ENCODE measurements at regions not wholly inside any gene's neighbourhood (a gene's known extent, or its start where the extent isn't known, plus 50 kb on each side); places are given as distances from the start of the nearest gene placed in this dataset.
"Not testable (repeated sequence)": the region's sequence is repeated elsewhere in the genome, so short reads cannot be mapped to it uniquely, and the experiment has no call there.

DNA sequence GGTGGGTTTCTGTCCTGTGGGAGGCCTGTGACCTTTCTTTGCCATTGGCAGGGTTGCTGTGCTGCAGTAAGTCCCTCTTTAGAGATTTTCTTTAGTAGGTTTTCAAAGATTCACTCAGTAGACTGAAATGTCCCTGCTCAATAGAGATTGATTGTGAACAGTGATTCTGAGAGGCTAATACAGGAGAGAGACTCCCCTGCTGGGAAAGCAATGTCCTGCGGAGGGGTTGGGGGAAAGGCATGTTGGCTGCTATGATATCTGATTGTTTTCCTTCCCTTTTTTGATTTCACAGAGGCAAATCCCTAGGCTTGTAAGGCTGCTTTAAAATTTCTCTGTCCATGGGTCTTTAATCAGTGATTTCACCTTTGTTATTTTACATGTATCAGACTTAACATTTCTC, 589.9 kb downstream of the ADGRL2 start:
- DNase-seq = no peak

DNA sequence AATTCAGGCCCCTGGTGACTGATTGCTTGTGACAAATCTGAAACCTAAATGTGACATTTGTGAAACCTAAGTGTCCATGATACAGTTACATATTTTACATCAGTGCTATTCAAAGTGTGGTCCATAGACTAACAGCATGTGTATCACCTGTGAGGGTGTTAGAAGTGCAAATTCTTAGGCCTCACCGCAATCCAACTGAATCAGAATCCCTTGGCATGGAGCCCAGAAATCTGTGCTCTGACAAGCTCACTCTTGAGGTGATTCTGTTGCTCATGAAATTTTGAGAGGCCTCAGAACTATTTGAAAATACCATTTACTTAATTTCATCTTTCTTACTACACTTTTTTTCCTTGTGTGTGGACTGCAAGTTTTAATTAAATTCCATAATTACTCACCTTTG, 587.9 kb downstream of the ADGRL2 start:
- no peak for DNase-seq

DNA sequence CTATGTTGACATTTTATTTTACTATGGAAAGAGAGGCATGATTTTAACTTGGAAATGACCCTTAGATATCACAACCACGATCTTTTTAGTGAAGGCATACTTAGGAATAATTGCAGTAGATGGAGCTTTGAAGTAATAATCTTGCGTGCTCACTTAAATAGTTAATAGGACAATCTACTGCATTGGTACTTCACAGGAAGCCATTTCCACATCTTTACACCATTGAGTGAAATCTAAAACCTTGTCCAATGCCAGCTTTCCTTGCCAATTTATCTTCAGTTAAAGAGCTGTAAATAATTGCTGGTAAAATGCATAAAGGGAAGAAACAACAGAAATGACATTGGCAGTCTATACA, 586.3 kb downstream of the ADGRL2 start:
- DNase-seq = no peak

DNA sequence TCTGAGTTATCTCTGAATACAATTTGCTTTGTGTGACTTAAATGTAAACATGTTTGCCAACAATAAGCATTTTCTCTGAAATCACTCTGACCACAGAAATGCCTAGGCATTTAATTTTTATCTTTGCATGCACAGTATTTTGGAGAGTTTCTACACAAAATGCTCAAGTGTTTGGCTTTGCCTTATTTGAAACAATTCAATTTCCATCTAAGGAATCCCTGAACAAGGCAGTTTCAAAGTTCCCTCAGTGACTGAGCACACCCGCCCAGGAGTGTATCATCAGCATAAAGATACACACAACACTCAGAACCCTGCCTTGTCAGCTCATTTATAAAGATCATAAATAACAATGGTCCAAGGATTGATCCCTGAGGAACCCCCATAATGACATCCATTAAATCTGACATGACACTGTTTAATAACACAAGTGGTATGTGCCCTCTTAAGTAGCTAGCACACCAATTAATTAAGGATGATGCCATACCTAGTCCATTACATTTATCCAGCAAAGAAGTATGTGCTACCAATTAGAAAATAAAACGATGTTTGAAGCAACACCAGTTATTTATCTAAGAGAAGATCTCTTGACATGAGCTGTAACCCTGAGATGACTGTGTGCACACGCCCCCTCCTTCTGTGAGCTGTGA, 585.8 kb downstream of the ADGRL2 start:
- no peak for DNase-seq

DNA sequence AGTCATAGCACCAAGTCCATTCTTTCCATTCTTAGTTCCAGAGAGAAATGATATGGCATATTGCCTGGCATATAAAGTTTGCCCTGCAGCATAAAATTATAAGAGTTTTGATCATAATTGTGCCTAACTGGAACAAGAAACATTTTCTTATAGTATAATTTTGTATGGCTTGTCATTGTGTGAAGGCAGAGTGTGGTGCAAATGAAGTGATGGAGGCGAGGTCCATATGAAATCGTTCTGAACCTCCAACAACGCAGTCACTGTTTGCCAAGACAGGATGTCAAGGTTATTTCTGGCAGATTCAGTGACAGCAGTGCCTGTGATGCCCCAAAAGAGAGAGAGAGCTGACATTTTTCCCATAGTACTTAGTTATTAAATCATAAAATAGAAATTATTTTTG, 584.0 kb downstream of the ADGRL2 start:
- DNase-seq = no peak

DNA sequence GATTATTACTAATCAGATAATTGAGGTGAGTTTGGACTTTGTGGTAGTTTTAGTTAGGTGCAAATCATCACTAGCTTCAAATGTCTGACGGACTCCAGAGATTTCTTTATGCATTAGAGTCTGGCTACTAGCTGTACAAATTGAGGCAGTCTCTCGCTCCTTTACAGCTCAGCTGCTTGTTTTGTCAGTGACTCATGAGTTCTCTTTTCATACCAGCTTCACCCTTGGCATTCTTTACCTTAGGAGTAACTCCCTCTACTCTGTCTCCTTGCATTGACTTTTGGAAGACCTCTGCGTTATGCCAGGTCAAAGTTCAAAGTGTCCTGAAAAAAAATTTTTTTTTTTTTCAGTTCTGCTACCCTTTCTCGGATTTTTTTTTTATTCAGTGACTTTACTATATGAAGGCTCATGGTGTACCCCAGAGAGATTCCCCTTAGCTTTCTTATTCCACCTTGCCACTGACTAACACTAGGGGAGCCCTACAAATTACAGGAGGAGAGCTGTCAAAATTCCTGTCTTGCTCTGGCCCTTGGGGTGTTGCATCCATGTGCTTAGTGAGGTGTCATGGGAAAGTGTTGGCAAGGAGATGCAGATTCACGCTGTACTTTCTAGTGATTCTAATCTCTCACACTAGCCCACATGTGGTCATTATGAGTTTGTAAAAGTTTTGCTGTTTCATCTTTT, 576.6 kb downstream of the ADGRL2 start:
- no peak for DNase-seq

DNA sequence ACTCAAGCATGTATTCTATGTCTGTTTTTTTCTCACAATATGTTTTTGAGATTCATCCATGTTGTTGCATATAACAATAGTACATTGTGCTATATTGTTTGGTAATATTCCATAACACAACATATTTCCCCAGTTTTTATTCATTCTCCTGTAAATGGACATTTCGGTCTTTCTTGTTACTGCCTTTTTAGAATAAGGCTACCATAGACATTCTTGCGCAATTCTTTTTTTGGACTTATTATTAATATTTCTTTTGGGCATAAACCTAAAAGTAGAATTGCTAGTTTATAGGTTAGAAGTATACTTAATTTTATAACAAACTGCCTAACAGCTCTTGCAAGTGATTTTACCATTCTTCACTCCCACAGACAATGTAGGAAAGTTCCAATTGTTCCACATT, 573.0 kb downstream of the ADGRL2 start:
- DNase-seq = no peak

DNA sequence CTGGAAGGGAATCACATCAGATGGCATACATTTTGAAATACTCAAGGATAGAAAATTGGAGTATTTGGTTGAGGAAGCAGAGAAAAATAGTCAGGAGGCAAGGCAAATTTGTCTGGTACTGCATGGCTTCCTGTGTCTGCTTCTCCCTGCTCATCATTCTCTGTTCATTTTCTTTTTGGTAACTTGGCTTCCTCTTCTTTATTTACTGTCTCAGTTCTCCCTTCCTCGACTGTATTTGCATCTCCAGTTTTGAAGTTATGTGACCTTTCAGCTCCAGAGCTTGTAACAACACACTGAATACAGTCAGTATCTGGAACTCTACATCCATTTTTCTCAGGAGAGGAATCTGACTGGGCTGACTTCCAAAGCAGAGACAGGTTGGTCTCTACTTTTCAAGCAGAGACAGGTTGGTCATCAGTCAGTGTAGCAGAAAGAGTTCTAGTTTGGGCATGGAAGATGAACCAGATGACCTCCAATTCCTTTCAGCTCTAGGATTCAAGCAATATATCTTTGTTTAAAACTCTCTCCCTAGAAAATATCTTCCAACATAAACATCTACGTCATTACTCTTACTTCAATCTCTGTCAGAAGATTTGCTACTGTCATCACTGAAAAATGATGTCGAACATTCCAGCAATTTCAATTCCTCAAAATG, 571.2 kb downstream of the ADGRL2 start:
- no peak for DNase-seq

DNA sequence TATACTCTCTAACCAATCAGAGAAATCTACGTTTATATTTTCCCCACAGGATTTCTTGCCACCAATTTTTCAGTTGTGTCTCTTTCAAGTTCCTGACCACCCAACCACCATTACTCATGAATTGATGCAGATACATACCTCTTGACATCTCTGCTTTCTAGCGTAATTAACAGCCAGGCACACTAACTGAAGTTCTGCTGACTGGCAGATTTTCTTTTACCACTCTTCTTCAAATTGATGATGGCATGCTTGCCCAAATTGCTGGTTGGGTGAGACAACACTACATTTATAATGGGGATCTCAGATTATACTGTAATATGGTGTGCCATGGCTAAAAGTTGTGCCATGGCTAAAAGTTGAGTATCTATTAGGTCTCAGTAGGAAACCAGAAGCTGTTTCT, 566.7 kb downstream of the ADGRL2 start:
- no peak for DNase-seq

DNA sequence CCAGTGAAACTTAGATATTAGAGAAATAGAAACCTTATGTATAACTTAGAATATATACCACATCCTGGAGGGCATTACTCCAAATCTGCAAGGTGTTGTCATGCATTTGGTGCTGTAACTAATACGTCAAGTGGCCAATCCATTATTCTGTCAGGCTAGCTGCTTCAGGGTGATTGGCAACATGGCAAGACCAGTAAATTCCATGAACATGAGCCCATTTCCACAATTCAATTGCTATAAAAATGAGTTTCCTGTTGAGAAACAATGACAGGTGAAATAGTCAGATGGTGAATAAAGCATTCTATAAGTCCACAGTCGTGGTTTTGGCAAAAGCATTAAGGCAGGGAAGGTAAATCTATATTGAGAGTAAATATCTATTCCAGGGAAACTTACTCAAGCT, 566.0 kb downstream of the ADGRL2 start:
- DNase-seq = no peak

DNA sequence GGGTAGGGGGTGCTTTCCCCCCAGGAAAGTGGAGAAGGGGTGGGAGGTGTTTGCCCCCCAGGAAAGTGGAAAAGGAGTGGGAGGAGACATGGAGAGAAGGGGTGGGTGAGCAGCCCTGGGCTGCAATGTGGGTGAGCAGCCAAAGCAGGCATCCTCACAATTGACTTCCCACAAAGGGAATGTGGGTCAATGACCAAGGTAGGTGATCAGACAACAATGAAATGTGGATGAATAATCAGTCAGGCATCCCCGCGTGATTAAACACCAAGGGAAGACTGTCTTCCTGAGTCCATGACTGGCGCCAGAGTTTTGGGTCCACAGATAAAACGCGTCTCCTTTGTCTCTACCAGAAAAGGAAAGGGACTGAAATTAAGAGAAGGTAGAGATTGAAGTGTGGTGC, 558.8 kb downstream of the ADGRL2 start:
- DNase-seq = not testable (repeated sequence)

DNA sequence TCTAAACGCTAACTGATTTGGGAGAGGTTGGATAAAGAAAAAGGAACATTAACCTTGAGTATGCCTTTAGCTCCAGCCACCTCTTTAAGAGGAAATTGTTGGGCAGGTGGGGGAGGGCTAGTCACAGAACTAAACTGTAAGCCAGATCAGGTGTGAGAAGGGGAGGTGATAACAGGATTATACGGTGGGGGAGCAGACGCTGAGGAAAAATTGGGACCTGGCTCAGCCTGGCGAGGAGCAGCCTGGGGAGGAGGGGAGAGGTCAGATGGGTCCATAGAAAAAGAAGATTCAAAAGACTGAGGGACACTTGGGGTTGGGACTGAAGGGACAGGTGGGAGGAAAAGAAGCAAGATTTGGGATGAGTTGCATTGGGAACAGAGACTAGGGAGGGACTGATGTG, 558.0 kb downstream of the ADGRL2 start:
- not testable (repeated sequence) for DNase-seq

DNA sequence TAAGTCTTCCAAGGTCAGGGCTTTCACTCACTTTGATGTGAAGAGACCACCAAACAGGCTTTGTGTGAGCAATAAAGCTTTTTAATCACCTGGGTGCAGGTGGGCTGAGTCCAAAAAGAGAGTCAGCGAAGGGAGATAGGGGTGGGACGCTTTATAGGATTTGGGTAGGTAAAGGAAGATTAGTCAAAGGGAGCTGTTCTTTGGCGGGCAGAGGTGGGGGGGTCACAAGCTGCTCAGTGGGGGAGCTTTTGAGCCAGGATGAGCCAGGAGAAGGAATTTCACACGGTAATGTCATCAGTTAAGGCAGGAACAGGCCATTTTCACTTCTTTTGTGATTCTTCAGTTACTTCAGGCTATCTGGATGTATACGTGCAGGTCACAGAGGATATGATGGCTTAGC, 553.8 kb downstream of the ADGRL2 start:
- not testable (repeated sequence) for DNase-seq

DNA sequence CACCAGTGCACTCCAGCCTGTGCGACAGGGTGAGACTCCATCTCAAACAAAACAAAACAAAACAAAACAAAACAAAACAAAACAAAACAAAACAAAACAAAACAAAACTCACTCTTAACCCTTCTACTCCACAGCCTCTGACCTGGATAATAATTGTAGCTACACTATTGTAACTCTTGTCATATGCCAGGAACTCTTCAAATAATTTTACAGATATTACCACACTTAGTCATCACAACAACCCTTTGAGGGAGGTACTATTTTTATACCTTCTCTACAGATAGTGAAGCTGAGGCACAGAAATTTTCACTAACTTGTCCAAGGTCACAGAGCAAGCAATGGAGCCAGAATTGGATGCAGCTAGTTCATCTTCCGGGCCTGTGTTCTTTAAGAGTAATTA, 547.8 kb downstream of the ADGRL2 start:
- DNase-seq = no peak

DNA sequence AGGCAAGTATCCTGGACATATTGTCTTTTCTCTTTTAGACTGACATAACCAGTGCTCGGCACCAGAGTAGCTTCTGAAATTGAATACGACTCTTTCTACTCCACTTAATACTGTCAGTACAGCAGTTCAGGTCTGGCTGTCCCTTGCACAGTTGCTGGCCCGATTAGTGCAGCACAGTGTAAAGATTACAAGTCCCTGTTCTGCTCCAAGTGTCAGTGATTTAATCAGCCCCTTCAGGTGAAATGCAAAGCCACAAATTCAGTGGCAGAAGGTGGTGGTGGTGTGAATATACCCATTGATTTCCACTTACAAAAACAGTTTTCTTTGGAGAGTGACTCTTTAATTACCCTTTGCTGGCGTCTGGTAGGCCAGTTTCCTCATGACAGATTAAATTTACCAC, 545.4 kb downstream of the ADGRL2 start:
- no peak for DNase-seq

DNA sequence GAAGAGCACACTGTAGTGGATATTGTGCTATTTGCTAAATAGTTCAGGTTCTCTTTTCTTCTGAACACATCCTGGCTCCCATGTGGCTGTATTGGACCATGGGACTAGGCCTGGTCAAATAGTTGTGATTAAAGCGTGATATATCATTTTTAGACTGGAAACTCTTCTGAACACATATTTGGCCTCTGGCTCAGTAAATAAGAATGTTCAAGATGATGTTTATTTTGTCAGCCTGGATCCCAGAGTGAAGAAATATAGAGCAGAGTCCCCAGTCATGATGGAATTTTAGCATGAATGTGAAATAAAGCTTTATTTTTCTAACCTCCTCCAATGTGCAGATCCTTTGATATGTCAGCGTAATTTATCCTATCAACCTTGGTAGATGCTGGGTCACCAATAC, 542.6 kb downstream of the ADGRL2 start:
- DNase-seq = no peak

DNA sequence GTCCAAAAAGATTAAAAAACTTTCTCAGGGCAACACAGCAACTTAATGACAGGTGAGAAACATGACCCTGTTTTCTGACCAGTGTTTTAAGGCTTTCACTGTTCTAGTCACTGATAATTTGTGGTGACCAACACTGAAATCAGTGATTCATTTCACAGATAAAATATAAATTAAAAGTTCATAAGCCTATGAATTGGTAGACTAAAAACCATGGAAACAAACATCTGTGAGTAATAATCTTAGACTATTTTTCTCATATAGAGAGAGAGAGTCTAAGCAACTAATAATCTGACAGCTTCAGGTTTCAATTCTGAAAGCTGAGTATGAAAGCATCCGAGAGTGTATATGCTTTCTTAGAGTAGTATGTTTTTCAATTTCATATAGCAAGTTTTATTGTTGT, 536.9 kb downstream of the ADGRL2 start:
- DNase-seq = no peak

DNA sequence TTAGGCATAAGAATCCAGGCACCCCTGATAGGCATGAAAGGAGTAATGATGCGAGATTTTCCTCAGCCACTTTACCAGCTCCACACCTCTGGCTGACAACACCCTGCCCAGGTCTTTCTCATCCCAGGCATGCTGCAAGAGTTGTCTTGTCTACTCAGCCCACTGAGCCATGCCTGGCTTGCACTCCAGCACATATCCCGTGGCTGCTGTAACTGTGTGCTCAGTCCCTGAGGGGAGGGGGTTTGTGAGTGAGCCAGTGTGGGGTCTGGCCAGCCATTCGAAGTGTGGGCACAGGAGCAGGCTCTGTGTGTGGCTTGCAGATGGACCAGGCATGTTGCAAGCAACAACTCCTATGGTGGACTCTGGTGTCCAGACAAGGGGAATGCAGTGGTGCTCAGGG, 529.6 kb downstream of the ADGRL2 start:
- no peak for DNase-seq

DNA sequence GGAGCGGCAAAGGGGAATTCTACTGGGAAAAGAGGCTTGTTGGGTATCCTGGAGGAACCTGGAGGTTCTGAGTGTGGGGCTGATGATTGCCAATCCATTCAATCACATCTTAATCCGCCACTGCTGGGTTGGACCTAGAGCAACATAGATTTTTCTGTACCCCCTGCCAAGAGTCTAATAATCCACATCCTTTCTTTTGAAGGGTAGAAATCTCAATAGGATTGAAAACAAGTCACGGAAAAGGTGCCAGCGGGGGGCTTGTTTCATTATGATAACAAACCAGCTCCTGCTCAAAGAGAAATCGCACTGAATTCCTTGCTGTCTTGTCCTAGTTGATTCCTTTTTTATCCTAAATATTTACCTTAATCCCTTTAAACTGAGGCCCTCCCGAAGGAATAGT, 528.5 kb downstream of the ADGRL2 start:
- DNase-seq = no peak

DNA sequence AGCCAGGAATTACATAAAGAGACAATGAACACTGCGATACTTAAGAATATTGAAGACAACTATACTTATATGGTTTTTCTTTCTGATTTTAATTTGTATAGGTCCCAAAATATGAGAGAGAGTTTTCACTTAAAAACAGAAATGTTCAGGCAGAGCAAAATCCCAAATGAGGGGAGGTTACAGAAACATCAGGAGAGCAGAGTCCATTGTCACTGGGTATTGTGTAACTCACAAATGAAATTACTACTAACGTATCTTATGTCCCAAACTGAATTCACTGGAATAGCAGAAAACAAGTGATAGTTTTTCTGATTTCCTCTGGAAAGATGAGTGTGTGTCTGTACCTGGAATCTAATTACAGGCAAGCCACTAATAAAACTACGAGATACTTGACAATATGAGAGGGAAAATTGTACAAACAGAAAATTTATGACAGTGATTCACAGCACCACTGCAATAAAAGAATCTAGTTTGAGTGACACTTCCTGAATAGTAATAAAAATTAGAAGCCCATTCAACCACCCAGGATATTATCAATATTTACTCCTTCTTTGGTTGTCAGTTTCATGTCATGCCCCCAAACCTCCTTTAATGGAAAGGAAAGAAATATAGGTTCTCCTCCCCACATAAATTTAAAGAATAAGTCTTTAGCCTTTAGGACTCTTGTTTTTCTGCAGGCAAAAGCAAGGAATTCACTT, 522.6 kb downstream of the ADGRL2 start:
- no peak for DNase-seq

DNA sequence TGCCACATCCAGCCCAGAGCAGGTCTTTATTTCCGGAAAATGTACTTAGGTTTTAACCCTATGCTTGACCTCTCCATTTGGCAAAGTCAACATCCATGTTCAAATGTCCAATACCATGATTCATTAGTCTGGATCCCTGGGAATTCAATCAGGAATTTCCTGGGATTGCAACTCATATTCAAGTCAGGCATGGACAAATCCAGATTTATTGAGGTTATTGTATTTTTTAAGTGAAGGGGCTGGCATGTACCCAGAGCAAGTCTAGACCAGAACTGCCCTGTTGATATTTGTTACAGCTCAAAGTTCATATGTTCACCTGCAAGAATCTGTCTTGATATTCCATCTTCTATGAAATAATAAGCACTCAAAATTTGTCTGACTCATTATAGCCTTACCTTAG, 521.1 kb downstream of the ADGRL2 start:
- no peak for DNase-seq

DNA sequence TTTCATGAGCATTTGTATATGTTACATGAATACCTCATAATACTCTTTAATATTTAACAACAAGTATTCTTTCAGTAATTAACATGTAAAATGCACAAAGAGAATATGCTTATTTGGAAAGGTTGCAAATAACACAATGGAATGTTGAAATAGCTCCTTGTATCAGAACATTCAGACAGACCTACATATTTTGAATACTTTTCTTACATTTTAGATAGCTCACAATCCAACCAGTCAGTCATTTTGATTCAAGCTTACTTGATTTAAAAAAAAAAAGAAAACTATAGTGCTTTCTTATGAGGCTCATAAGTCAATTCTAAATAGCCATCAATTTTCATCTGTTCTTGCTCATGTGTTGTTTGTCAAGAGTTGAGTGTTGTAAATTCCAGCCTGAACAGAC, 518.8 kb downstream of the ADGRL2 start:
- no peak for DNase-seq

DNA sequence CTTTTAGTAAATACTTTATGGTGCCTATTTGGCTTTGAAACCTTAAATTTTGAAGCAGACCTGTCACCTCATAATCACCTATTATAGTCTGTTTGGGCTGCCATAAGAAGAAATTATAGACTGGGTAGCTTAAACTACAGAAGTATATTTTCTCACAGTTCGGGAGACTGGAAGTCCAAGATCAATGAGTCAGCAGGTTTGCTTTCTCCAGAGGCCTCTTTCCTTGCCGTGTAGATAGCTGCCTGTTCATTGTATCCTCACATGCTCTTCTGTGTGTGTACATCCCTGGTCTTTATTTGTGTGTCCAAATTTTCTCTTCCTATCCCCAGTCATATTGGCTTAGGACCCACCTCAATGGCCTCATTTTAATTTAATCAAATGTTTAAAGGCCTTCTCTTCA, 518.2 kb downstream of the ADGRL2 start:
- DNase-seq = no peak

DNA sequence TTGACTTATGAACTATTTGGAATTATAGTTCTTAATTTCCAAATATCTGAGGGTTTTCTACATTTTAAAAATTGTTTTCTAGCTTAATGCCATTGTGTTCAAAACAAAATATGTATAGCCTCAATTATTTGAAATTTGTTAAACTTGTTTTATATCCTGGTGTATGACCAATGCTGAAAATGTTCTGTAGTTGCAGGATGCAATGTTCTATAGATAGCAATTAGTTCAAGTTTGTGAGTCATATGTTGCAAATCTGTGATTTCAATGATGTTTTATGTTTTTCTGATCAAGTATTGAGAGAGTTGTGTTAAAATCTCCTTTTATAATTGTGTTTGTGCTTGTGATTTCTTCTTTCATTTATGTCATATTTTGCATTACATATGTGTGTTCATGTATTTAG, 517.5 kb downstream of the ADGRL2 start:
- DNase-seq = no peak
